ENCODE measurements at regions not wholly inside any gene's neighbourhood (a gene's known extent, or its start where the extent isn't known, plus 50 kb on each side); places are given as distances from the start of the nearest gene placed in this dataset.

DNA sequence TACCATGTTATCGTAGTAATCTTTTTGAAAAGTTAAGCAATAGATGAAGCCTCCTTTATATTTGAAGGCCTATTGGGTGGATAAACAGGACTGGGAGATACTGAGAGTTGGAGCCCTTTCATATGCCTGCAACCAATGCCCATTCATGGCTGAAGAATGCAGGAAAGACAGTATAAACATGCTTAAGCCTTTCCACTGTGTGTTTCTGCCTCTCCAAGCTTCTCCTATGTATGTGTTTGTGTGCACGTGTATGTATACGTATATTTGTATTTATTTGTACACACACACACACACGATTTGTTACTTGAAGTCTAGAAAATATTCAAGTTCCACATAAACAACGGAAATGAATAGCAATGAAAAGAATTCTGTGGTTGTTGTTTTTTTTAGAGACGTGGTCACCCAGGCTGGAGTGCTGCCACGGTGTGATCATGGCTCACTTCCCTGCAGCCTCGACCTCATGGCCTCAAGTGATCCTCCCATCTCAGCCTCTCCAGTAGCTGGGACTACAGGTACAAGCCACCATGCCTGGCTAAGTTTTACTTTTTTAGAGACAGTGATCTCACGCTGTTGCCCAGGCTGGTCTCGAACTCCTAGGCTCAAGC is 1453.5 kb downstream of the AACS start:
- Histone ChIP-seq H3K4me2 (ENCODE audit: low read length) (no peak overlapping the region), H3K9me3 (ENCODE audit: low read length) (no peaks in the 10 kb centered on the region), H3K27me3 (ENCODE audit: insufficient read depth, low read length) (no peaks in the 10 kb centered on the region), H3K4me1 (ENCODE audit: insufficient read depth, low read length, severe bottlenecking) (peaks cover 3% of the 10 kb centered on the region), H4K20me1 (ENCODE audit: insufficient read depth, low read length) (no peaks in the 10 kb centered on the region), H3K9me2 (ENCODE audit: low read depth, low read length) (no peaks in the 10 kb centered on the region), H3K36me3 (ENCODE audit: insufficient read depth, low read length) (no peaks in the 10 kb centered on the region), H3K27ac (ENCODE audit: low read depth, low read length, poor library complexity, severe bottlenecking) (no peak overlapping the region), H3K4me3 (ENCODE audit: low read depth, low read length, poor library complexity, severe bottlenecking) (no peak overlapping the region), H2AFZ (ENCODE audit: low read length) (no peak overlapping the region), H3F3A (ENCODE audit: insufficient read depth, low read length) (no peaks in the 10 kb centered on the region), H3K9ac (ENCODE audit: low read length) (no peak overlapping the region), H3K79me2 (ENCODE audit: insufficient read depth, low read length) (no peaks in the 10 kb centered on the region)
- no peak for TF ChIP-seq EZH2 (IDR thresholded peaks at IDR 0.05; ENCODE audit: borderline replicate concordance, low read length)
- no peak for TF ChIP-seq CTCF (IDR thresholded peaks at IDR 0.05; ENCODE audit: low read length)

DNA sequence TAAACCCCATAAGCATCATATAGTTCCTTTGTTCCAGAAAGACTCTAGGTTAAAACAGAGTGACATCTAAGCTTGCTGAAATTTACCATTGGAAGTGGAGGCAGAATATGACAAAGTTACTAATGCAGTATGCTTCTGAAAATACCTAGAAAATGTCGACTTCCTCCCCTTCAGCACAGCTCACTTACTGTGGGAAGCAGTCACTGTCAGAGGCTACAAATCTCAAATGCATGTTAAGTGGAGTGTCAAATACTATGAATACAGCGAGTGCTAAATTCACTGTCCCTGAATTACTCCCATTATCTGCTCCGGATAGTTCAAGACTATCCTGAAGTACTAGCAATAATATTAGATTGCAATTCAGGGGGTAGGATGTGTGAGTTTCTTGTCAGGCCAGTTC is 1454.6 kb downstream of the AACS start:
- H3K4me1 ChIP-seq (ENCODE audit: insufficient read depth, low read length, severe bottlenecking), result peaks cover 3% of the 10 kb centered on the region
- no peaks in the 10 kb centered on the region for H3K79me2 ChIP-seq (ENCODE audit: insufficient read depth, low read length)
- H3K9me2 ChIP-seq (ENCODE audit: low read depth, low read length), result no peaks in the 10 kb centered on the region
- no peak overlapping the region for H3K4me3 ChIP-seq (ENCODE audit: low read depth, low read length, poor library complexity, severe bottlenecking)
- H3K27me3 ChIP-seq (ENCODE audit: insufficient read depth, low read length), result no peaks in the 10 kb centered on the region
- H3K27ac ChIP-seq (ENCODE audit: low read depth, low read length, poor library complexity, severe bottlenecking), result no peak overlapping the region
- TF ChIP-seq CTCF (IDR thresholded peaks at IDR 0.05; ENCODE audit: low read length) (no peak), EZH2 (IDR thresholded peaks at IDR 0.05; ENCODE audit: borderline replicate concordance, low read length) (no peak)
- no peaks in the 10 kb centered on the region for H3K36me3 ChIP-seq (ENCODE audit: insufficient read depth, low read length)
- no peak overlapping the region for H2AFZ ChIP-seq (ENCODE audit: low read length)
- H3K4me2 ChIP-seq (ENCODE audit: low read length), result no peak overlapping the region
- H3K9me3 ChIP-seq (ENCODE audit: low read length), result no peaks in the 10 kb centered on the region
- no peaks in the 10 kb centered on the region for H4K20me1 ChIP-seq (ENCODE audit: insufficient read depth, low read length)
- H3F3A ChIP-seq (ENCODE audit: insufficient read depth, low read length), result no peaks in the 10 kb centered on the region
- H3K9ac ChIP-seq (ENCODE audit: low read length), result no peak overlapping the region

GRCh38 chr12:126523891-126524290 is 1458.7 kb downstream of the AACS start:
- no peaks in the 10 kb centered on the region for H3K79me2 ChIP-seq (ENCODE audit: insufficient read depth, low read length)
- H3K4me2 ChIP-seq (ENCODE audit: low read length), result no peak overlapping the region
- no peak overlapping the region for H2AFZ ChIP-seq (ENCODE audit: low read length)
- no peaks in the 10 kb centered on the region for H3K27me3 ChIP-seq (ENCODE audit: insufficient read depth, low read length)
- peaks cover 3% of the 10 kb centered on the region for H3K4me1 ChIP-seq (ENCODE audit: insufficient read depth, low read length, severe bottlenecking)
- no peak for TF ChIP-seq CTCF (IDR thresholded peaks at IDR 0.05; ENCODE audit: low read length)
- H3K4me3 ChIP-seq (ENCODE audit: low read depth, low read length, poor library complexity, severe bottlenecking), result no peak overlapping the region
- H3K9me2 ChIP-seq (ENCODE audit: low read depth, low read length), result no peaks in the 10 kb centered on the region
- H3K9ac ChIP-seq (ENCODE audit: low read length), result no peak overlapping the region
- no peaks in the 10 kb centered on the region for H3K9me3 ChIP-seq (ENCODE audit: low read length)
- no peak overlapping the region for H3K27ac ChIP-seq (ENCODE audit: low read depth, low read length, poor library complexity, severe bottlenecking)
- H3K36me3 ChIP-seq (ENCODE audit: insufficient read depth, low read length), result no peaks in the 10 kb centered on the region
- H4K20me1 ChIP-seq (ENCODE audit: insufficient read depth, low read length), result no peaks in the 10 kb centered on the region
- no peaks in the 10 kb centered on the region for H3F3A ChIP-seq (ENCODE audit: insufficient read depth, low read length)
